Lower lobe of right lung (tissue), 2 donors: ENCODE measurements at regions not wholly inside any gene's neighbourhood (a gene's known extent, or its start where the extent isn't known, plus 50 kb on each side); places are given as distances from the start of the nearest gene placed in this dataset.

Source experiments
- ATAC-seq, 2 donors: fragments of 200-7000 bp; cut with Tn5 transposase; one replicate each; pipeline ENCODE4 v1.9.1; 2020 to 2022; ENCODE audit warnings: mild to moderate bottlenecking in 2 of 2, moderate library complexity in 2 of 2
- DNase-seq: peaks from one replicate; pipeline ENCODE4 v3.0.0-alpha.2; 2020
- H3K27ac ChIP-seq: fragments of 200-600 bp; one replicate; pipeline ENCODE4 v1.8.0; 2022
- H3K27me3 ChIP-seq: fragments of 200-600 bp; one replicate; pipeline ENCODE4 v1.8.0; 2022; ENCODE audit warnings: low read depth
- H3K36me3 ChIP-seq: fragments of 200-600 bp; one replicate; pipeline ENCODE4 v1.8.0; 2022; ENCODE audit warnings: mild to moderate bottlenecking
- H3K4me1 ChIP-seq: fragments of 200-600 bp; one replicate; pipeline ENCODE4 v1.8.0; 2022
- H3K4me3 ChIP-seq: fragments of 200-600 bp; one replicate; pipeline ENCODE4 v1.8.0; 2022; ENCODE audit warnings: mild to moderate bottlenecking
- H3K9me3 ChIP-seq: fragments of 200-600 bp; one replicate; pipeline ENCODE4 v1.8.0; 2022
- intact Hi-C: fragments of 100-400 bp; cut with DNase I; formaldehyde crosslinking; loops from one replicate; pipeline ENCODE4 v1.11.0; 2022
- TF ChIP-seq, protein P1 (sequence below): fragments of 200-600 bp; IDR thresholded peaks from one replicate; pipeline ENCODE4 v1.8.0; 2022; ENCODE audit warnings: antibody characterized with exemption, mild to moderate bottlenecking
- donor health status: DM: no; HTN: yes; CAD: no; lungs with severe emphysema.

DNA sequence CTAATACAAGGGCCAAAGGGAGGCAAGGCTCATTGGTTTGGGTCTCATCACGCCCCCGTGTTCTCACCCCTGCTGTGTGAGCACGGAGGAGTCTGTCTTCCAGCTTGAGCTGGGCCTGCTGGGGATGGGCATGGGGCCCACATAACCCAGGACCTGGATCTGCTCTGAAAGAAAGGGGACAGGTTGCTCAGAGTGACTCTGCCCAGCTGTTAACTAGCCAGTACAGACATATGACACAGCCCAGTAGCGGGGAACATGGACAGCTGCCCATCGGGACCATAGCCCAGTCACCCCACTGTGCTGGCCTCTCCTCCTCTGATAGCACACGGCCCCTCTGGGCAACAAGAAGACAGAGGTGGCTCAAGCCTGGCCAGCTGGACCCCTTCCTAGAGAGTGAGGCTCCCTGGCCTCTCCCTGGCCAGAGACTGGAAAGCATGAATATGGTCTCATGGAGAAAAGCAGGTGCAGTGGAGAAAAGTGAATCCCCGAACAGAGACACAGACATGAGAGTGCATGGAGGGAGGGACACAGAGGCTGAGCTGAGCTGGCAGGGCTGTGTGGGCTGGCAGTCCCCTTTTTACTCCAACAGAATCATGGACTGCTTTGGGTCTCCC, 973.9 kb downstream of the BRD1 start:
- Histone ChIP-seq H3K4me3 (no peak overlapping the region), H3K9me3 (no peaks in the 10 kb centered on the region), H3K36me3 (no peaks in the 10 kb centered on the region), H3K27ac (no peak overlapping the region), H3K27me3 (no peaks in the 10 kb centered on the region), H3K4me1 (no peaks in the 10 kb centered on the region)
- intact Hi-C loops: no loop called here
- TF ChIP-seq, protein P1, sequence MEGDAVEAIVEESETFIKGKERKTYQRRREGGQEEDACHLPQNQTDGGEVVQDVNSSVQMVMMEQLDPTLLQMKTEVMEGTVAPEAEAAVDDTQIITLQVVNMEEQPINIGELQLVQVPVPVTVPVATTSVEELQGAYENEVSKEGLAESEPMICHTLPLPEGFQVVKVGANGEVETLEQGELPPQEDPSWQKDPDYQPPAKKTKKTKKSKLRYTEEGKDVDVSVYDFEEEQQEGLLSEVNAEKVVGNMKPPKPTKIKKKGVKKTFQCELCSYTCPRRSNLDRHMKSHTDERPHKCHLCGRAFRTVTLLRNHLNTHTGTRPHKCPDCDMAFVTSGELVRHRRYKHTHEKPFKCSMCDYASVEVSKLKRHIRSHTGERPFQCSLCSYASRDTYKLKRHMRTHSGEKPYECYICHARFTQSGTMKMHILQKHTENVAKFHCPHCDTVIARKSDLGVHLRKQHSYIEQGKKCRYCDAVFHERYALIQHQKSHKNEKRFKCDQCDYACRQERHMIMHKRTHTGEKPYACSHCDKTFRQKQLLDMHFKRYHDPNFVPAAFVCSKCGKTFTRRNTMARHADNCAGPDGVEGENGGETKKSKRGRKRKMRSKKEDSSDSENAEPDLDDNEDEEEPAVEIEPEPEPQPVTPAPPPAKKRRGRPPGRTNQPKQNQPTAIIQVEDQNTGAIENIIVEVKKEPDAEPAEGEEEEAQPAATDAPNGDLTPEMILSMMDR: no peak
- DNase-seq (no peak), ATAC-seq (no peak)

DNA sequence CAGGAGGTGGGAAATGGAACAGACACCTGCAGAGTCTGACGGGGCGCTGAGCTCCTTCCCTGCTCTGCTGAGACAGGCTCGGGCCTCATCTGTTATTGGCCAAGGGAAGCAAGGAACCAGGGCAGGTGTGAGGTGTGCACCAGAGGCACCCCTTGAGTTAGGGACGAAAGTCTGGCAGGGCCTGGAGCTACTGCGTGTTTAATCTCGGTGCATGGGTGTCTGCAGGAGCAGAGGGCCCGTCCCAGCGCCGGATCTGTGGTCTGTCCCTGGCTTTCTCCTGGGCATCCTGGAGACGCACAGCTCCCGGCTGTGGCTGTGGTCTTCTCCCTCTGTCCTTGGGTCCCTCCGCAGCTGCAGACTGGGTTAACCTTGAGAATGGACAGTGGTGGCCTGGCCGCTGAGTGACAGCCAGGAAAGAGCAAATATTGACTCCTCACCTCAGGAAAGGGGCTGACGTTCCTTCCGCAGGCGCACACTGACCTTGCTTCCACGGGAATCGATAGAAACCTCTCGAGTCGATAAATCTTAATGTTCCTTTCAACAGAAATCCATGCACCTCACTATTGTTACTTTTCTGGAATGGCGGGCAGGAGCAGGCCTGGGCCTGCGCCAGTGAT, 975.6 kb downstream of the BRD1 start:
- TF ChIP-seq, protein P1: no peak
- DNase-seq (no peak), ATAC-seq (no peak)
- H3K27ac ChIP-seq: no peak overlapping the region
- no peak overlapping the region for H3K4me3 ChIP-seq
- H3K4me1 ChIP-seq: no peaks in the 10 kb centered on the region
- peaks cover 9% of the 10 kb centered on the region for H3K27me3 ChIP-seq
- H3K36me3 ChIP-seq: no peaks in the 10 kb centered on the region
- H3K9me3 ChIP-seq: no peaks in the 10 kb centered on the region
- intact Hi-C loops: no loop called here

DNA sequence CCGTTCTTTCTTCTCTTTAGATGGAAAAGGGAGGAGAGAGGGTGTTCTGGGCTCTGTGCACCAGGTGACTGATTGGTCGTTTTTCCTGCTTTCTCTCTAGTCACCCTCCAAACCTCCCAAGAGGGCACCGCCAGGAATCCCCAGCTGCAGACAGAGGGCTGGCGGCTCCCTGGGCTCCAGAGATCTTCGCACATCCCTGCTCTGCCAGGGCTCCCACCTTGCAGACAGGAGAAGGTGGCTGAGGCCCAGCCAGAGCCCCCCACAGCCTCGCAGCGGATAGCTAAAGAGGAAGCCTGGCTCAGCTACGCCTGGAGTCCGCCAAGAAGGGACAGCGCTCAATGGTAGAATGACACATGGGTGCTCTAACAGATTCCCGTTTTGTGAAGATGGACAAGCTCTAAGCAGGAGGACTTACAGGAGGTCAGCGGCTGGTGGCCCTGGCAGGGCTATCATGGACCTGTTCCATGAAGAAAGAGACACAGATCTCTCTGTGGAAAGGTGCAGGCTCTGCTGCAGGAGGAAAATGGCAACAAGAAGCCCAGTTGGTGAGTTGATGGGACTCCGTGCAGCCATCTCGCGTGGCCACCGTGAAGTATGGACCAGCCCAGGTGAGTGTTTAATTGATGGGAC, 976.9 kb downstream of the BRD1 start:
- no peaks in the 10 kb centered on the region for H3K36me3 ChIP-seq
- intact Hi-C loops: no loop called here
- H3K9me3 ChIP-seq: no peaks in the 10 kb centered on the region
- no peak overlapping the region for H3K27ac ChIP-seq
- peaks cover 9% of the 10 kb centered on the region for H3K27me3 ChIP-seq
- no peaks in the 10 kb centered on the region for H3K4me1 ChIP-seq
- DNase-seq (no peak), ATAC-seq (no peak)
- H3K4me3 ChIP-seq: no peak overlapping the region
- TF ChIP-seq, protein P1: no peak

- ATAC-seq: no peak
- Histone ChIP-seq H3K4me3 (no peak overlapping the region), H3K36me3 (no peaks in the 10 kb centered on the region), H3K27ac (no peak overlapping the region), H3K9me3 (no peaks in the 10 kb centered on the region), H3K27me3 (peaks cover 9% of the 10 kb centered on the region), H3K4me1 (no peaks in the 10 kb centered on the region)
- intact Hi-C loops: no loop called here
- TF ChIP-seq, protein P1: no peak
- DNase-seq: no peak
Observed at GRCh38 chr22:48849963-48850657, 977.6 kb downstream of the BRD1 start.

GRCh38 chr22:48849219-48849912, 978.3 kb downstream of the BRD1 start:
- Histone ChIP-seq H3K27ac (no peak overlapping the region), H3K9me3 (no peaks in the 10 kb centered on the region), H3K4me3 (no peak overlapping the region), H3K36me3 (no peaks in the 10 kb centered on the region), H3K27me3 (peaks cover 9% of the 10 kb centered on the region), H3K4me1 (no peaks in the 10 kb centered on the region)
- no peak for ATAC-seq
- TF ChIP-seq, protein P1: no peak
- intact Hi-C loops: no loop called here
- DNase-seq: no peak
